ENCODE measurements at regions not wholly inside any gene's neighbourhood (a gene's known extent, or its start where the extent isn't known, plus 50 kb on each side); places are given as distances from the start of the nearest gene placed in this dataset.

GRCh38 chr1:82775406-82776000 lies 974.8 kb downstream of the ADGRL2 start:
- Histone ChIP-seq H3K27me3 (replicated peaks in 1 of 2; ENCODE audit: control insufficient read depth in 2 of 2, insufficient read depth in 2 of 2, low read length in 1 of 2) (no peaks in the 10 kb centered on the region), H3K27ac (ENCODE audit: control insufficient read depth, insufficient read depth) (no peak overlapping the region), H3K4me3 (no peak overlapping the region), H3K9ac (ENCODE audit: control insufficient read depth, insufficient read depth, low read length) (no peak overlapping the region), H3K9me3 (replicated peaks; ENCODE audit: control insufficient read depth, insufficient read depth, low read length) (no peaks in the 10 kb centered on the region), H3K79me2 (ENCODE audit: control insufficient read depth, insufficient read depth, low read length) (no peaks in the 10 kb centered on the region), H2AFZ (ENCODE audit: control insufficient read depth, low read depth, low read length) (no peak overlapping the region), H3K4me2 (ENCODE audit: control insufficient read depth, insufficient read depth) (no peak overlapping the region), H3K4me1 (ENCODE audit: control insufficient read depth, insufficient read depth, low read length) (no peaks in the 10 kb centered on the region), H4K20me1 (ENCODE audit: control insufficient read depth, insufficient read depth) (no peaks in the 10 kb centered on the region), H3K36me3 (ENCODE audit: control insufficient read depth in 2 of 2, insufficient read depth in 2 of 2, low read length in 1 of 2) (no peaks in the 10 kb centered on the region)
- in situ Hi-C loops (cut with MboI): no loop called here
- whole genome bisulfite sequencing (ENCODE audit: insufficient coverage, insufficient replicate concordance, low lambda C conversion rate, missing lambda C conversion rate): 73% methylated on average over 12 of the region's 12 CpGs
- peak; percentile 20; the same call in 1 of the 3 replicates for ATAC-seq
- ChIA-PET SMC1A (ENCODE audit: uncharacterized antibody, unreplicated experiment) (interaction anchor here (0.7 to 1.4 kb wide), 3 partner anchors 11 to 1226 kb away, joined by 3 to 4 read pairs (median 3); no protein-coding TSS in a partner anchor), POLR2A (no interaction called here), CTCF (interaction anchor here (0.6 to 1.4 kb wide), 3 partner anchors 19 to 722 kb away, joined by 3 to 4 read pairs (median 4); no protein-coding TSS in a partner anchor), RAD21 (ENCODE audit: unreplicated experiment) (no interaction called here)
- peak; percentile 37; the same call in 1 of the 3 replicates for TF ChIP-seq POU2F2 (IDR thresholded peaks at IDR 0.05; ENCODE audit: borderline replicate concordance, low read depth, low read length)
- no peak for TF ChIP-seq SRF (IDR thresholded peaks at IDR 0.05; ENCODE audit: low read depth in 2 of 2, low read length in 2 of 2)
- TF ChIP-seq, protein P1, sequence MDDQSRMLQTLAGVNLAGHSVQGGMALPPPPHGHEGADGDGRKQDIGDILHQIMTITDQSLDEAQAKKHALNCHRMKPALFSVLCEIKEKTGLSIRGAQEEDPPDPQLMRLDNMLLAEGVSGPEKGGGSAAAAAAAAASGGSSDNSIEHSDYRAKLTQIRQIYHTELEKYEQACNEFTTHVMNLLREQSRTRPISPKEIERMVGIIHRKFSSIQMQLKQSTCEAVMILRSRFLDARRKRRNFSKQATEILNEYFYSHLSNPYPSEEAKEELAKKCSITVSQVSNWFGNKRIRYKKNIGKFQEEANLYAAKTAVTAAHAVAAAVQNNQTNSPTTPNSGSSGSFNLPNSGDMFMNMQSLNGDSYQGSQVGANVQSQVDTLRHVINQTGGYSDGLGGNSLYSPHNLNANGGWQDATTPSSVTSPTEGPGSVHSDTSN (IDR thresholded peaks at IDR 0.05; ENCODE audit: insufficient replicate concordance, low read depth, low read length): peak; percentile 38
- TF ChIP-seq HCFC1 (IDR thresholded peaks at IDR 0.05; ENCODE audit: low read length): no peak
- TF ChIP-seq USF1 (IDR thresholded peaks at IDR 0.05; ENCODE audit: borderline replicate concordance, extremely low read length, insufficient read depth, low read depth, low read length): no peak
- no peak for TF ChIP-seq KLF5 (IDR thresholded peaks at IDR 0.05; ENCODE audit: partially characterized antibody)
- TF ChIP-seq RAD21 (IDR thresholded peaks at IDR 0.05; ENCODE audit: insufficient read depth, low read depth, low read length): peak; percentile 30; the same call in 1 of the 2 replicates
- peak; percentile 28 to 31 (median 28); a peak in 3 of 6 replicates for TF ChIP-seq CTCF (IDR thresholded peaks at IDR 0.05 in 2 of 3, conservative IDR thresholded peaks at IDR 0.05 in 1 of 3; ENCODE audit: control insufficient read depth in 2 of 3, extremely low read depth in 1 of 3, insufficient read depth in 1 of 3, low read depth in 3 of 3, low read length in 3 of 3)
- TF ChIP-seq, protein P2, sequence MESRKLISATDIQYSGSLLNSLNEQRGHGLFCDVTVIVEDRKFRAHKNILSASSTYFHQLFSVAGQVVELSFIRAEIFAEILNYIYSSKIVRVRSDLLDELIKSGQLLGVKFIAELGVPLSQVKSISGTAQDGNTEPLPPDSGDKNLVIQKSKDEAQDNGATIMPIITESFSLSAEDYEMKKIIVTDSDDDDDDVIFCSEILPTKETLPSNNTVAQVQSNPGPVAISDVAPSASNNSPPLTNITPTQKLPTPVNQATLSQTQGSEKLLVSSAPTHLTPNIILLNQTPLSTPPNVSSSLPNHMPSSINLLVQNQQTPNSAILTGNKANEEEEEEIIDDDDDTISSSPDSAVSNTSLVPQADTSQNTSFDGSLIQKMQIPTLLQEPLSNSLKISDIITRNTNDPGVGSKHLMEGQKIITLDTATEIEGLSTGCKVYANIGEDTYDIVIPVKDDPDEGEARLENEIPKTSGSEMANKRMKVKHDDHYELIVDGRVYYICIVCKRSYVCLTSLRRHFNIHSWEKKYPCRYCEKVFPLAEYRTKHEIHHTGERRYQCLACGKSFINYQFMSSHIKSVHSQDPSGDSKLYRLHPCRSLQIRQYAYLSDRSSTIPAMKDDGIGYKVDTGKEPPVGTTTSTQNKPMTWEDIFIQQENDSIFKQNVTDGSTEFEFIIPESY (IDR thresholded peaks at IDR 0.05): no peak
- no TSS peak for BruUV-seq (replicated peaks)
- DNase-seq (ENCODE audit: low read depth, low spot score): no peak
- no peak for FAIRE-seq
- intact Hi-C loops (cut with micrococcal nuclease; ENCODE audit: unreplicated experiment): loop anchor here (10.0 kb wide), 1 partner anchor 809 kb away; no protein-coding TSS in a partner anchor
